ENCODE measurements at regions not wholly inside any gene's neighbourhood (a gene's known extent, or its start where the extent isn't known, plus 50 kb on each side); places are given as distances from the start of the nearest gene placed in this dataset.

DNA sequence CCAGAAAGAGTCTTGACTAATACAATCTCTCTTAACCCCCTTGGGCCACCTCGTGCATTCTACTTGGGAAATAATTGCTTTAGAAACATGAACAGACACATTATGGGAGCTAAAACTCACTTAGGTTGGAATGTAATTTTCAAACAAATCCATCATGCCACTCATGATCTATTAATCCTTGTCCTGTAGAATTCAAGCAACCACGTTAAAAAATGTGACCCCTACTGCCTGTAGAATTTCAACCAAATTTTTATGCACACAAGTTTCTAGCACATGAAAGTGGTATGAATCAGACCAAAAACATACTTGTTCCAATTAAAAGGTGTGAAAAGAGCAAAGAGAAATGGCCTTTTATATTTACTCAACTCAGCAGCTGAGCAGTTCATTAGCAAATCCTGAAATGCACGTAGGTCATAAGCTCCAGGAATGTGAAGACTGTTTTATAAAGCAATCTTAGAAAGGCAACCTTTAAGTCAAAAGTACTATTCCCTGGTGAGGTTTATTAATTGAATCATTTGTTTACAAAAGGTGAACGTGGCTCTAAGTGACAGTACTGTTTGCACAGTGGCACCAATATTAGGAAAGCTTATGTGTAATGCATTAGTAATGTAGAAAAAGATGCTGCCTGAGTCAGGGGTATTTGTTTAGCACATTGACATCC lies 459.4 kb upstream of the UBE2E3 start:
- no peak for DNase-seq

GRCh38 chr2:180520206-180520605 lies 460.2 kb upstream of the UBE2E3 start:
- DNase-seq, result no peak

DNA sequence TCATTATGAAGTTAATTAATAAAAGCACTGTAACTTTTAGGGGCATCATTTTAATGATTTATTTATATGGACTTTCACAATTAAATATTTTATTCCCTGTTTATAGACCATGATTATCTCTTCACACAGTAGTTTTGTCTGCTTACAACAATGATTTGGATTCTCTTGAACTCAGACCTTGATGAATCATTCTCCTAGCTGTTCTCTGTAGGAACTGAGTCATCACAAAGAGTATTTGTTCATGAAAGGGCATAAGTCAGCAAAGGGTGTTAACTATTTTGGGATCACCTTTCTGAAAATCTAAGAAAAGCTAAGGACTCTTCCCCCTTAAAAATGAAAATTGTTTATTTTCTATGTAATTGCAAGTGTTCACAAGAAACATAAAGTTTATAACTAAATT lies 461.1 kb upstream of the UBE2E3 start:
- no peak for DNase-seq

- DNase-seq, result no peak
Measured at GRCh38 chr2:180516232-180516631, 464.2 kb upstream of the UBE2E3 start.

GRCh38 chr2:180513389-180513788 lies 467.0 kb upstream of the UBE2E3 start:
- DNase-seq, result no peak

DNA sequence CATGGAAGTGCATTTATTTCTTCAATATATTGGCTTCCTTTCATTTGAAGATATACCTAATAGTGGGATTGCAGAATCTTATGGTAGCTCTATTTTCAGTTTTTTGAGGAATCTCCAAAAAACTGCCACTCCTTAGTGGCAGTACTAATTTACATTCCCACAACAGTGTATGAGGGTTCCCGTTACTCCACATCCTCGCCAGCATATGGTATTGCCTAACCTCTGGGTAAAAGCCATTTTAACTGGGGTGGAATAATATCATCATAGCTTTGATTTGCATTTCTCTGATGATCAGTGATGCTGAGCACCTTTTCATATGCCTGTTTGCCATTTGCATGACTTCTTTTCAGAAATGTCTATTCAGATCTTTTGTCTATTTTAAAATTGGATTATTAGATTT lies 471.9 kb upstream of the UBE2E3 start:
- no peak for DNase-seq

DNA sequence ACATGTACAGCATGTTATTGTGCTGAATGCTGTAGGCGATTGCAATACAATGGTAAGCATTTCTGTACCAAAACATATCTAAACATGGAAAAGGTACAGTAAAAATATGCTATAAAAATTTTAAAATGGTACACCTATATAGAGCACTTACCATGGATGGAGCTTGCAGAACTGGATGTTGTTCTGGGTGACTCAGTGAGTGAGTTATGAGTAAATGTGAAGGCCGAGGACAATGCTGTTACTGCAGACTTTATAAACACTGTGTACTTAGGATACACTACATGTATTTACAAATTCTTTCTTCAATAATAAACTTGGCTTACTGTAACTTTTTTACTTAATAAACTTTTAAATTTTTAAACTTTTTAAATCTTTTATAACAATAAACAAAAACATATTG lies 473.4 kb upstream of the UBE2E3 start:
- DNase-seq, result no peak

DNA sequence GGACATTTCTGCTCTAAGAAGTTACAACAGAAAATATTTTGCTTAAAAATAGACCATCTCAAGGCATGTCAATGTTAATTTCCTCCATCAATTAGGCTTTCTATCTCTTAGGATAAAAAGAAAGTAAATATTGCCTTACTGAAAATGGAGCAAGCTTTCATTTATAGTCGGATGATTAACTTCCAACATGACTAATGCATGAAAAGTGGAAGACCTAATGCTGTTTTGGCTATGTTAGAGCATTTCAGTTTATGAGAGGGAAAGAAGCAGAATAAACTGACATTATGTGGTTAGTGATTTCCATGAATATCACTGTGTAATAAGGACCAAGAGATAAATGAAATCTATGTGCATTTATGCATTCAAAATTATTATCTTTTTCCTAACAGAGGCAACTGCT lies 475.2 kb upstream of the UBE2E3 start:
- no peak for DNase-seq

DNA sequence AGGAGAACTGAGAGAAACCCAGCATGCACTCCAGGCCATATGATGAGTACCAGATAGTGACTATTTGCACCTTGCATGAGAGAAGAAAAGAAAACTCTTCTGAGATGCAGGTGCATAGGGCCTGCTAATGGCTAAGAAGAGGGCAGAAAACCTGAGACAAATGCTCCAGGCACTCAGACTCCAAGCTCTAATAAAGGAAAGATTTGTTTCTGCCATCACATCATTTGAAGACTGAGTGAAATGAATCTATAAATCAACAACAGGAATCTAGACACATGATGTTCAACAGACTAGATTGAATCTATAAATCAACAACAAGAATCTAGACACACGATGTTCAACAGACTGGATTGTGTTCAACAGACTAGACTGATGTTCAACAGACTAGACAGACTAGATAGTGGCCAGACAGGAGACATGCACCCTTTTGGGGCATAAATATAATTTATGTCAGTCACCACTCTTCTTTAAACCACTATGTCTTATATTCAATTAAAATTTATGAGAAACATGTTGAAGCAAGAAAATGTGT lies 482.7 kb upstream of the UBE2E3 start:
- no peak for DNase-seq

- DNase-seq, result no peak
Measured at GRCh38 chr2:180495606-180496005, 484.8 kb upstream of the UBE2E3 start.

- no peak for DNase-seq
Measured at GRCh38 chr2:180494286-180494685, 486.1 kb upstream of the UBE2E3 start.

DNA sequence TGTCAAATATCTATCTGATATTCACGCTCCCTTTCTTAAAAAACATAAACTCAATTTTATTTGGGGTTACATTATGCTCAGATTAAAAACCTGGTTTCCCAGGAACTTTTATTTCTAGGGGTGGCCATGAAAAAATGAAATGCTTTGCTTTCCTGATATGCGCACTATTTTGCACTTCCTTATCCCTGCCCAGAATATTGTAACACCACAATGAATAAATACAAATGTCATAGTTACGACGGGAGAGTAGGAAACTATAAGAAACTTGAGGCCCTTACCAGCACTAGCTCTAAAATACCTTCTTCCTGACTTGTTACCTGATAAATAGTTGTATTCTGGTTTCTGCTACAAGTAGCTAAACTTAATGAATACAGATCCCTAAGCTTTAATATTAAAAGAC lies 475.6 kb upstream of the CWC22 start:
- DNase-seq, result no peak

DNA sequence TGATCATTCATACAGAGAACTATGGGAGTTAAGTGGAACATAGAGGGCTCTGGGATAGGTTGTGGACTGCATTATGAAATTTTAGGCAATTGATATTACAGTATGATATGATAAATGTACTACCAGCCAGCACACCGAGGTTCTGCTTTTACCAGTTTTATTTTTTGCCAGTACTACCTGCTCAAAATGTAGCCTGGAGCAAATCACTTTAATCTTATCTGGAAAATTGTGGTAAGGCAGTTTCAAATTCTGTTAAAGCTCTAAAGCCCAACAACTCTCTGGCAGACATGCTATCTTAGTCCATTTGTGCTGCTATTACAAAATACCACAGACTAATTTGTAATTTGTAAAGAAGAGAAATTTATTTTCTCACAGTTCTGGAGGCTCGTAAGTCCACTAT lies 474.9 kb upstream of the CWC22 start:
- DNase-seq, result no peak

DNA sequence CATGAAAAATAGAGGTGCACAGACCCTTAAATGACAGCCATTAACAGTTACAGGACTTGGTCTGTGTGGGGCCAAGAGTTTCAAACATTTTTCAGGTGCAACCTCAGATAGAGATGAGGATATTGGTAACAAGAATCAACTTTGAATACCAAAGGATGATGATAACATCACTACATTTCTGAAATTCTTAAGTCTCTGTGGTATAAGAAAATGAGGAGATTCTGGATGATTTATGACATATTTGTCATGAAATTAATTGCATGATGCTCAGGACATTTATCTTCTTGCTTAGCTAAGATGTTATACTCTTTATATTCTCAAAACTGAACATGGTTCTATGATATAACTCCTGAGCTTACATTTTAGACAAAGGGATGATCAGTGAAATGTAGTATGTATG lies 471.8 kb upstream of the CWC22 start:
- DNase-seq, result no peak

GRCh38 chr2:180474716-180475115 lies 467.6 kb upstream of the CWC22 start:
- DNase-seq, result peak; percentile 10

DNA sequence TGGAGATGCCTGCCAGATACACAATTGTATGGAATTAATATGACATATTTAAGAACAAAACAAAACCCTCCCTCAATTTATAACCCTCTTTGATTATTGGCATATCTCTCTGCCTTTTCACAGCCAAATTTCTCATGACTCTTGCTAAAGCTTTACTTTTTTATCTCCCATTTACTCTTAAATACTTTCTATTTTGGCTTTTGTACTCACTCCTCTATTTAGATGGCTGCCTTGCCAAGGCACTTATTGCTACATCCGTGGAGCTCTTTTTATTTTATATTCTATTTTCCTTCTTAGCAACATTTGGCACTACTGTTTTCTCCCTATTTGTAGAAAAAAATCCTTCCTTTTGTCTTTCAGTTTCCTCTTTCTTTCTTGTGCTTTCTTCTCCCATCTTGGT lies 466.4 kb upstream of the CWC22 start:
- DNase-seq, result no peak

- DNase-seq, result no peak
Measured at GRCh38 chr2:180472133-180472532, 465.0 kb upstream of the CWC22 start.

- DNase-seq, result no peak
Measured at GRCh38 chr2:180463608-180464007, 456.5 kb upstream of the CWC22 start.

DNA sequence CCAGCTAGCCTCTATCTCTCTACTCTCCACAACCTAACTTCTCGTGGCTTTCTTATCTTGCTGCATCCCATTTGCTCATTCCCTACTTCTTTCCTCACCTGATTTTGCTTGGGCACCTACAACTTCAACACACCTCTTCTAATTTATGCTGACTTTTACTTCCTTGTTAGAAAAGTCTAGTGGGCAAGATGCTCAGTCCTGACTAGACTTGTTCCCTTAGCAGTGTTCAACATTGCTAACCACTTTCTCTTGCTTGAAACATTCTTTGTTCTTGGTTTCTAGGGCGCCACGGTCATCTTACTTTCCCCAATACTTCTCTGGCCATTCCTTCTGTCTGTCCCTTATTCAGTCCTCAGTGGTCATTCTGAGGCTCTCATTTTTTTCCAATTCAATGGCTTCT lies 454.7 kb upstream of the CWC22 start:
- no peak for DNase-seq

GRCh38 chr2:180456801-180457200 lies 449.7 kb upstream of the CWC22 start:
- DNase-seq, result no peak

DNA sequence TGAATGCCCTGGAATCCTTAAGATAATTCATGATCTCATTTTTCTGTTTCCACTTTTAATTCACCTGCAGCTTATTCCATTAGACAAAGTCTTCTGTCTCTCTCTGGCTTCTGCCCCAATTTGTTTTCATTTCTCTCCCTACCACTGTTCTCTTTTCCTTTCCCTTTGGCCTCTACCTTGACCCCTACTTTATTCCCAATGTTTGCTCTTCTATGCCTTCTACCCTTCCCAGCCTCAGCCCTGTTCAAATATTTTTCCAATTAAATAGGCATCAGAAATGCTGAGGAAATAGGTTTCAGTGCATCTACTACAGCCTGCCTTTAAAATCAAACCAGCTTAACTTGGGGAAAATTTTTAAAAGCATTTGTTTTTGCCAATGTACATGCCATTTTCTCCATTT lies 443.7 kb upstream of the CWC22 start:
- DNase-seq, result no peak

DNA sequence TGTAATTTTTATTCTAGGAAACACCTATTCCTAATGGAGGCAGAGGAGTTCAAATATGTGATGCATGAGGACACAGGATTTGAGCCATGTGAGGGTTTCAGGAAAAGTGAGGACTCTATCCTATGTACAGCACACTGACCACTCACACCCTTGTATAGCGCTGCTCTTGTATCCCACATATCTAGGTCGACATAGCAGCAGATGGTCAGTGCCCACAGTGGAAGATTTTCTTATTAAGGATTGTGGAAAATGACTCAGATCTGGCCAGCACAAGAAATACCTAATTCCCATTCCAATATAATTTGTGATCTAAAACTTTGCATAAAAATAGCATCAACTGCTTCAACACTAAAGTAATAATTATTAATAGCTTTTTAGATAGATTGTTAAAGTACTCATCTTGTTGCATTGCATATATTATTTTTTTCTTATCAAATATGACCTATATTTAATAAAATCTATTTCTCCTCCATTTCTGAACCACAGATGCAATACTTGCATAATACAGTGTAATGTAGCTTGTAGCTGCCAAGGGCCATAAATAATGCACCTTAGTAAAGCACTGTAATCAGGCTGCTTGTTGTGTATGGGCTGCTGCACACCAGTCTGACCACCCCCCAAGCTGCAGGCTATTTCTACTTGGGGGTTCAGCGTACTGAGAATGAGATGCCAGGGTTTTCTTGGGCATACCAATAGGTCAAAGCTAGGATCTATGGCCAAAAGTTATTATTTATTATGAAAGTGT lies 442.2 kb upstream of the CWC22 start:
- DNase-seq, result peak; percentile 95

GRCh38 chr2:180446492-180446891 lies 439.4 kb upstream of the CWC22 start:
- no peak for DNase-seq

DNA sequence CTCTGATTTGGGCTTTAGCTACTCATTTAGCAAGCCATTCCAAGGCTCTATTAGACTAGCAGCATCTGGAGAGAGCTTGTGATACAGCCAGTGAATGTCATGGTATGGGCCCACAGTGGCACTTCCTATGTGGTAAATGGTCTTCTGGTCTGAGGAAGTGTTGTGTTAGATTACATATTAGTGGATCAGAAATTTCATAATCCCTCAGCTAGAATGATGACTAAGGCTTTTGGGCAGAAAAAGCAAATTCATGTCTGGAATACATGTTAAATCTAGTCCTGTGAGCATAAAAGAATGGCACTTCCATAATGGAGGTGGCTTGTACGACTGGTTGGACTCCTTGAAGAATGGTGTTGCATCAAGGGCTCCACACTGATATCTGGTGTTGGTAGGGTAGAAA lies 436.8 kb upstream of the CWC22 start:
- no peak for DNase-seq

Data from NCI-H82 (cell line).